Activated effector memory CD4-positive, alpha-beta T cell treated with anti-CD3 and anti-CD28 coated beads, Interleukin-2, amount 50 U/mL, for 16 hours (primary cell): ENCODE measurements at regions not wholly inside any gene's neighbourhood (a gene's known extent, or its start where the extent isn't known, plus 50 kb on each side); places are given as distances from the start of the nearest gene placed in this dataset.
"Not testable (repeated sequence)": the region's sequence is repeated elsewhere in the genome, so short reads cannot be mapped to it uniquely, and the experiment has no call there.

ENCODE experiments used
- DNase-seq: peaks from one replicate; pipeline ENCODE4 v3.0.0-alpha.2; 2020

DNA sequence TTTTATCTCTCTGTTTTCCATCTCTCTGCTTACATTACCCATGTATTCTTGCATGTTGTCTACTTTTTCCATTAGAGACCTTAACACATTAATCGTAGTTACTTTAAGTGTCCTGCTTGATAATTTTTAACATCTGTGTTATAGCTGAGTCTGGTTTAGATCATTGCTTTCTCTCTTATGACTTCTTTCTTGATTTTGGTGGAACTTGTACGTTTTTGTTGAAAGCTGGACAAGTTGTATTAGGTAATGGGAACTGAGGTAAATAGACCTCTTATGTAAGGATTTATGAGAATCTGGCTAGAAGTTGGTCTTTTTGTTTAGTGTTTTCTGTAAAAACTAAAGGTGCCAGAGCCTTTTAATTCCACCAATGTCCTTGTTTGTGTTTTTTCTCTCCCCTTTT is 100.8 kb upstream of the LYZL2 start:
- DNase-seq: no peak

DNA sequence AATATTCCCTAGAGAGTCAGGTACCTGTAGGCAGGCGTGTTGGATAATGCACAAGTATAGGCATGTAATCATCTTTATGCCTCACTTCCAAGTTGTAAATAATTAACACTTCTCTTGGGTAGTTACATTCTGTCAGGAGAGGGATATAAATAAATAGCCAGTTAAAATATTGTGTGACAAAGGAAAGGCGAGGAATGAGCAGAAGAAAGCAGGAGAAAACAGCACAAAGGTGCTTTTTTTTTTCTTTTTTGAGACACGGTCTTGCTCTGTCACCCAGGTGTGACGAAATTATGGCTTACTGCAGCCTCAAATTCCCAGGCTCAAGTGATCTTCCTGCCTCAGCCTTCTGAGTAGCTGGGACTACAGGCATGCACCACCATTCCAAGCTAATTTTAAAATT is 99.2 kb upstream of the LYZL2 start:
- DNase-seq: no peak

DNA sequence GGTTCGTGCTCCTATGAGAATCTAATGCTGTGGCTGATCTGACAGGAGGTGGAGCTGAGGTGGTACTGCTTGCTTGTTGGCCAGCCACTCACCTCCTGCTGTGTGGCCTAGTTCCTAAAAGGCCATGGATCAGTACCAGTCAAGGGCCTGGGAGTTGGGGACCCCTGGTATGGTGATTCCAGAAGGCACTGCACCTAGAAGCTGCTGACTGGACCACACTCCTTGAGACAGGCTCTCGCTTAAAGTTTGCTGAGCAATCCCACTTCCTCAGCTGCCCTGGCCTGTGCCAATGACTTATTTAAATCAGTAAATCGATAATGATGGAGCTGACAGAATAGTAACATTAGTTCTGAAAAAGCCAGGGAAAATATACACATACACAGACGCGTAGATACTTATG is 98.6 kb upstream of the LYZL2 start:
- DNase-seq: no peak

DNA sequence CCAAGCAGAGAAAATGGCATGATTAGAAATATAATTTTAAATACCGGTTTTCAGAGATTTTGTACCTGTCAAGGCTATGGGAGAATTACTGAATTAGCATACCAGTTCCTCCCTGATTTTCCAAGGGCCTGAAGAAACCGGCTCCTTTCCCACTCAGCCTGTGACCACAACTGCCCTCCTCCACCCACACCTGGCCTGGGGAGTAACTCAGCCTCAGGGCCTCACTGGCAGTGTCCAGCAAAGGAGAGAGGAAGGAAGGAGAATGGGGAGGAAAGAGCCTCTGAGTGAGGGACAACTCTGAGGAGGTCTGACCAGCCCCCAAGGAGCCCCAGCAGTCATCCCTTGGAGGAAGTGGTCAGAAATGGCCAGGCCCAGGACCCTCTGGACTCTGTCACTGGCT is 98.0 kb upstream of the LYZL2 start:
- DNase-seq: no peak

- DNase-seq: peak; percentile 95
Measured at GRCh38 chr10:30726783-30727414, 97.3 kb upstream of the LYZL2 start.

- no peak for DNase-seq
Measured at GRCh38 chr10:30725661-30726060, 96.1 kb upstream of the LYZL2 start.

GRCh38 chr10:30724296-30724695 is 94.7 kb upstream of the LYZL2 start:
- DNase-seq: no peak

- DNase-seq: no peak
Measured at GRCh38 chr10:30722956-30723620, 93.5 kb upstream of the LYZL2 start.

GRCh38 chr10:30719832-30720231 is 90.3 kb upstream of the LYZL2 start:
- DNase-seq: no peak

GRCh38 chr10:30709700-30710358 is 80.3 kb upstream of the LYZL2 start:
- DNase-seq: no peak

GRCh38 chr10:30709229-30709628 is 79.7 kb upstream of the LYZL2 start:
- DNase-seq: no peak

GRCh38 chr10:30708234-30708633 is 78.7 kb upstream of the LYZL2 start:
- DNase-seq: no peak

- DNase-seq: not testable (repeated sequence)
Measured at GRCh38 chr10:30706189-30706588, 76.6 kb upstream of the LYZL2 start.

- DNase-seq: no peak
Measured at GRCh38 chr10:30705625-30706149, 76.1 kb upstream of the LYZL2 start.

DNA sequence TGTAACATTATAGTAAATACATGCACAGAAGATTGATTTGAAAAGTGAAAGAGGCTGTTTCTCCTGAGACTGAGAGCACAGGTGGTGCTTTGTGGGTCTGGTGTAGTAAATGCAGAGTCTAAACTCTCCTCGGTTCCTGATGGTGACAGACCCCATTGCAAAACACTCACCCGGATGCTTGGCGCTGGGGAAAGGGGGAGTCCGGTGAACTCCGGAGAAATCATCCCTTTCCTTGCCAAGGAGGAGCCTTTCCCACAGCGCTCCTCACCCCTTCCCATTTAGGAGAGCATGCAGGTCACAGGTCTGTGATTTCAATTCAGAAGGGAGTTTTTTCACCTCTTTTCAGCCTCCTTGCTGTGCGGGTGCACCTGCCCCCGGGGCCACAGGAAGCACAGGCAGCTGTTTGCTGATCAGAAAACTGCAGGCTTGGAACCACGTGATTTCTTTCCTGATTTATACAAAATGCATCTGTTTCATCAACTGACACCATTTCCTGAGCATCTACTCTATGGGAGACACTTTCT is 75.6 kb upstream of the LYZL2 start:
- DNase-seq: peak; percentile 74

- DNase-seq: peak; percentile 84
Measured at GRCh38 chr10:30704601-30705100, 75.1 kb upstream of the LYZL2 start.

GRCh38 chr10:30704026-30704600 is 74.6 kb upstream of the LYZL2 start:
- DNase-seq: no peak

GRCh38 chr10:30703446-30703845 is 73.9 kb upstream of the LYZL2 start:
- DNase-seq: not testable (repeated sequence)

GRCh38 chr10:30702860-30703259 is 73.3 kb upstream of the LYZL2 start:
- DNase-seq: no peak

GRCh38 chr10:30701451-30702173 is 72.1 kb upstream of the LYZL2 start:
- peak; percentile 89 for DNase-seq

DNA sequence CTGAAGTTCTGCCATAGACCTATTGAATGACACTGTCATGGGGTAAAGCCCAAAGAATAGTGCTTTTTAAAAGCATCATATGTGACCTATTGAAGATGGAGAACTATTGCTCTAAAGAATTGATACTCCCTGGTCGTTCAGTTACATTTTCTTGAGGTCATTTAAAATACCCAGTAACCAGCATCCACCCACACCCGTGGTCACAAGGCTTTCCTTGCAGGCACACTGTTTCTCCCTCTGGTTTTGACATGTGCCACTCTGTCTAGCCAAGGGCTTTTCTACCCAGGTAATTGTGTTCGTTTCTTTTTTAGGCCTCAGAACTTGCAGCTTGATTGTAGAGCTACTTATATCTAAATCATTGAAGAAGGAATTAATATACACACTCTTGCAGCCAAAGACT is 68.3 kb upstream of the LYZL2 start:
- no peak for DNase-seq

DNA sequence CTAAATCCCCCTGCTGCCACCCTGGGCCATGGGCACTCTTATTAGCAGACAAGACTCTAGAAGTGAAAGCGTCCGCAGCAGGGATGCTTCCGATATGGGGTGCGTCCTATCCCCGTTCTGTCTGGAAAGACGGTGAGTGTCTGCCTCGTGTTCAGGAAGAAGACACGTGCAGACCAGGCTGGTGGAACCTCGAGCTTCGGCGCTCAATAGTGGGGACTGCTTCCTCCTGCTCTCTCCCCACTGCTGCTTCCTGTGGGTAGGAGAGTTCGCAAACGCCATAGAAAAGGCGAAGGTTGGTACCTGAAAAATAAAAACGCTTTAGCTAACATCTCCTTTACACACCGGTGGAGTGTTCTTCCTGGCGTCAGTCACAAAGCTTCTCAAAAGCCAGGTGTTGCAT is 67.7 kb upstream of the LYZL2 start:
- DNase-seq: not testable (repeated sequence)
